Adrenal gland (tissue), 9 donors: ENCODE measurements at regions not wholly inside any gene's neighbourhood (a gene's known extent, or its start where the extent isn't known, plus 50 kb on each side); places are given as distances from the start of the nearest gene placed in this dataset.

ENCODE experiments used
- DNase-seq, 7 donors: peaks; one replicate each; pipeline ENCODE4 v3.0.0-alpha.2; 2019 to 2020
- H3K27ac ChIP-seq, 5 donors: fragments of 200-600 bp; sonication (generic) in 4 of 5; 1 replicate in 3 of 5; 2 replicates in 2 of 5; pipeline versions ENCODE4 v1.5.1 to v1.8.0; 2016 to 2020; ENCODE audit warnings: mild to moderate bottlenecking in 1 of 5
- H3K27me3 ChIP-seq: fragments of 200-600 bp; 2 replicates; pipeline ENCODE4 v1.8.0; 2021
- H3K36me3 ChIP-seq, 2 donors: fragments of 200-600 bp; replicated peaks in 1 of 2; 1 replicate in 1 of 2; 2 replicates in 1 of 2; pipeline versions ENCODE4 v1.5.1 to v1.8.0; 2018 to 2022
- H3K4me1 ChIP-seq, 2 donors: fragments of 200-600 bp; replicated peaks in 1 of 2; 1 replicate in 1 of 2; 2 replicates in 1 of 2; pipeline versions ENCODE4 v1.5.1 to v1.8.0; 2018 to 2021
- H3K4me3 ChIP-seq, 4 donors: fragments of 200-600 bp; sonication (generic) in 3 of 4; one replicate each; pipeline ENCODE4 v1.5.1; 2016 to 2018
- H3K9me3 ChIP-seq, 3 donors: fragments of 200-600 bp; sonication (generic) in 1 of 3; replicated peaks in 1 of 3; 1 replicate in 2 of 3; 2 replicates in 1 of 3; pipeline versions ENCODE4 v1.5.1 to v1.8.0; 2016 to 2021
- CTCF ChIP-seq, 6 experiments: fragments of 450-650 bp in 4 of 6; fragments of 200-600 bp in 2 of 6; sonication (generic) in 1 of 6; IDR thresholded peaks; 1 replicate in 5 of 6; 2 replicates in 1 of 6; pipeline versions ENCODE4 v1.5.1 to v1.8.0; 2016 to 2021; ENCODE audit warnings: antibody characterized with exemption in 6 of 6, mild to moderate bottlenecking in 2 of 6, moderate library complexity in 1 of 6
- POLR2A ChIP-seq, 2 donors: fragments of 450-650 bp; IDR thresholded peaks; one replicate each; pipeline ENCODE4 v1.6.1; 2017; ENCODE audit warnings: antibody characterized with exemption in 2 of 2, mild to moderate bottlenecking in 2 of 2, moderate library complexity in 1 of 2
- WGBS, 4 donors: extraction: QIAGEN DNeasy Blood & Tissue Kit in 2 of 4; methylation state at CpG; one replicate each; pipeline versions ENCODE4 v1.1.5 to v1.1.7; 2013 to 2017; 5-methylcytosine and 5-hydroxymethylcytosine counted together
- intact Hi-C, 2 donors: fragments of 100-400 bp; cut with DNase I; formaldehyde crosslinking; loops; one replicate each; pipeline versions ENCODE4 v1.14.1 to v1.15.0; 2022 to 2023
- donor health status: healthy with polysubstance abuse.
- donor health status: Bipolar disorder and iron deficiency.
- donor health status: DM: yes; HTN: yes; CAD: no.
- donor health status: DM: no; HTN: no; CAD: no.
- donor health status: DM: no; HTN: no; CAD: no.

GRCh38 chrX:74018253-74018652, 165.7 kb upstream of the XIST start:
- H3K4me3 ChIP-seq, result no peak overlapping the region
- intact Hi-C loops, result loop anchor here (5.0 to 10.0 kb wide), 2 partner anchors 153 to 166 kb away; partner anchors contain the start of gene XIST (in 1 of the 2)
- H3K27ac ChIP-seq, result no peak overlapping the region
- no peaks in the 10 kb centered on the region for H3K27me3 ChIP-seq
- no peaks in the 10 kb centered on the region for H3K4me1 ChIP-seq
- DNase-seq, result no peak
- WGBS, 4 donors, result 91 to 100% (median 95%) methylated on average over 2 to 8 of the region's 8 CpGs
- TF ChIP-seq POLR2A (IDR thresholded peaks at IDR 0.05) (no peak), CTCF (IDR thresholded peaks at IDR 0.05) (no peak)
- no peaks in the 10 kb centered on the region for H3K9me3 ChIP-seq
- H3K36me3 ChIP-seq, result no peaks in the 10 kb centered on the region

- no peaks in the 10 kb centered on the region for H3K9me3 ChIP-seq
- H3K27me3 ChIP-seq, result no peaks in the 10 kb centered on the region
- no peak overlapping the region for H3K27ac ChIP-seq
- intact Hi-C loops, result loop anchor here (5.0 to 10.0 kb wide), 2 partner anchors 151 to 163 kb away; partner anchors contain the start of gene XIST (in 1 of the 2)
- H3K36me3 ChIP-seq, result no peaks in the 10 kb centered on the region
- TF ChIP-seq POLR2A (IDR thresholded peaks at IDR 0.05), result no peak
- peak; percentile 64 to 92 (median 82) for TF ChIP-seq CTCF (IDR thresholded peaks at IDR 0.05)
- no peaks in the 10 kb centered on the region for H3K4me1 ChIP-seq
- DNase-seq, result peak; percentile 62 to 83 (median 72)
- 20 to 33% (median 23%) methylated on average over 4 to 7 of the region's 7 CpGs for WGBS, 4 donors
- H3K4me3 ChIP-seq, result no peak overlapping the region
Observed at GRCh38 chrX:74015379-74016019, 163.0 kb upstream of the XIST start.

- TF ChIP-seq POLR2A (IDR thresholded peaks at IDR 0.05) (no peak), CTCF (IDR thresholded peaks at IDR 0.05) (no peak)
- intact Hi-C loops, result no loop called here
- no peaks in the 10 kb centered on the region for H3K4me1 ChIP-seq
- no peaks in the 10 kb centered on the region for H3K9me3 ChIP-seq
- no peak overlapping the region for H3K4me3 ChIP-seq
- no peaks in the 10 kb centered on the region for H3K36me3 ChIP-seq
- 91 to 100% (median 94%) methylated on average over 2 of the region's 2 CpGs for WGBS, 4 donors
- no peak overlapping the region for H3K27ac ChIP-seq
- no peaks in the 10 kb centered on the region for H3K27me3 ChIP-seq
- no peak for DNase-seq
Observed at GRCh38 chrX:74009041-74009440, 156.5 kb upstream of the XIST start.

- 97 to 100% (median 99%) methylated on average over 6 of the region's 6 CpGs for WGBS, 4 donors
- DNase-seq, result no peak
- Histone ChIP-seq H3K36me3 (no peaks in the 10 kb centered on the region), H3K4me3 (no peak overlapping the region), H3K27ac (no peak overlapping the region), H3K4me1 (no peaks in the 10 kb centered on the region), H3K9me3 (no peaks in the 10 kb centered on the region), H3K27me3 (no peaks in the 10 kb centered on the region)
- intact Hi-C loops, result no loop called here
- TF ChIP-seq CTCF (IDR thresholded peaks at IDR 0.05) (no peak), POLR2A (IDR thresholded peaks at IDR 0.05) (no peak)
Observed at GRCh38 chrX:73992019-73992418, 139.5 kb upstream of the XIST start.
